HG03175 (cell line): ENCODE measurements at regions not wholly inside any gene's neighbourhood (a gene's known extent, or its start where the extent isn't known, plus 50 kb on each side); places are given as distances from the start of the nearest gene placed in this dataset.
"Not testable (repeated sequence)": the region's sequence is repeated elsewhere in the genome, so short reads cannot be mapped to it uniquely, and the experiment has no call there.

Source experiments
- ATAC-seq: cut with Tn5 transposase; IDR thresholded peaks from one replicate; pipeline ENCODE4 v1.9.1; 2021; ENCODE audit warnings: mild to moderate bottlenecking, moderate library complexity; ENCODE audit not compliant: unreplicated experiment

GRCh38 chr14:99009871-99010270 is 262.1 kb downstream of the BCL11B start:
- ATAC-seq = no peak

- no peak for ATAC-seq
Measured at GRCh38 chr14:99011385-99011784, 260.6 kb downstream of the BCL11B start.

GRCh38 chr14:99012703-99013102 is 259.3 kb downstream of the BCL11B start:
- no peak for ATAC-seq

- no peak for ATAC-seq
Measured at GRCh38 chr14:99015833-99016232, 256.2 kb downstream of the BCL11B start.

- ATAC-seq = no peak
Measured at GRCh38 chr14:99023371-99023770, 248.6 kb downstream of the BCL11B start.

GRCh38 chr14:99024926-99025325 is 247.1 kb downstream of the BCL11B start:
- ATAC-seq = no peak

- ATAC-seq = no peak
Measured at GRCh38 chr14:99025418-99025817, 246.6 kb downstream of the BCL11B start.

GRCh38 chr14:99026471-99026870 is 245.5 kb downstream of the BCL11B start:
- ATAC-seq = no peak

GRCh38 chr14:99028041-99028440 is 244.0 kb downstream of the BCL11B start:
- no peak for ATAC-seq

GRCh38 chr14:99028521-99028920 is 243.5 kb downstream of the BCL11B start:
- no peak for ATAC-seq

- no peak for ATAC-seq
Measured at GRCh38 chr14:99029145-99029915, 242.7 kb downstream of the BCL11B start.

GRCh38 chr14:99029916-99030305 is 242.1 kb downstream of the BCL11B start:
- ATAC-seq = no peak

- ATAC-seq = no peak
Measured at GRCh38 chr14:99030454-99030853, 241.5 kb downstream of the BCL11B start.

GRCh38 chr14:99032759-99033158 is 239.2 kb downstream of the BCL11B start:
- ATAC-seq = no peak

GRCh38 chr14:99033951-99034350 is 238.0 kb downstream of the BCL11B start:
- ATAC-seq = no peak

GRCh38 chr14:99034711-99035171 is 237.3 kb downstream of the BCL11B start:
- ATAC-seq = no peak

- no peak for ATAC-seq
Measured at GRCh38 chr14:99035268-99035667, 236.7 kb downstream of the BCL11B start.

- ATAC-seq = no peak
Measured at GRCh38 chr14:99035712-99036610, 236.0 kb downstream of the BCL11B start.

- no peak for ATAC-seq
Measured at GRCh38 chr14:99036611-99037293, 235.2 kb downstream of the BCL11B start.

GRCh38 chr14:99037326-99037725 is 234.7 kb downstream of the BCL11B start:
- ATAC-seq = not testable (repeated sequence)

GRCh38 chr14:99037777-99038430 is 234.1 kb downstream of the BCL11B start:
- ATAC-seq = no peak
